ENCODE measurements at regions not wholly inside any gene's neighbourhood (a gene's known extent, or its start where the extent isn't known, plus 50 kb on each side); places are given as distances from the start of the nearest gene placed in this dataset.

DNA sequence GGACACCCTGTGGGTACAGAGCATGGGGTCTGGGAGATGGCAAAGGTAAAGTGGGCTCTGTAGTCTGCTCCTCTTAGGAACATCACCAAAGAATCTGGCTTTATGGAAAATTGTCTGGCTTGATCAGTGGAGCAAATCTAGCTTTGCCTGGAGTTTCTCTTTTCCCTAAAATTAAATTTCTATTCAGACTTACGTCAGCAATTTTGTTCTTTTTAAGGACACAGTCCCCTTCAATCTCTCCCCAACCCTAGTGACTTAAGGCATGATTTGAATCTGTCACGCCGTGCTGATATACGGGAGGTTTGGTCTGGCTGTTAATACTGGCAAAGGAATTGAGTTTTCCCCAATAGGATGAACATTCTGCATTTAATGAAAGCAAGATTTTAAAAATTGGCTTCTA is 72.3 kb upstream of the ERCC6L2 start:
- TF ChIP-seq, protein P1, sequence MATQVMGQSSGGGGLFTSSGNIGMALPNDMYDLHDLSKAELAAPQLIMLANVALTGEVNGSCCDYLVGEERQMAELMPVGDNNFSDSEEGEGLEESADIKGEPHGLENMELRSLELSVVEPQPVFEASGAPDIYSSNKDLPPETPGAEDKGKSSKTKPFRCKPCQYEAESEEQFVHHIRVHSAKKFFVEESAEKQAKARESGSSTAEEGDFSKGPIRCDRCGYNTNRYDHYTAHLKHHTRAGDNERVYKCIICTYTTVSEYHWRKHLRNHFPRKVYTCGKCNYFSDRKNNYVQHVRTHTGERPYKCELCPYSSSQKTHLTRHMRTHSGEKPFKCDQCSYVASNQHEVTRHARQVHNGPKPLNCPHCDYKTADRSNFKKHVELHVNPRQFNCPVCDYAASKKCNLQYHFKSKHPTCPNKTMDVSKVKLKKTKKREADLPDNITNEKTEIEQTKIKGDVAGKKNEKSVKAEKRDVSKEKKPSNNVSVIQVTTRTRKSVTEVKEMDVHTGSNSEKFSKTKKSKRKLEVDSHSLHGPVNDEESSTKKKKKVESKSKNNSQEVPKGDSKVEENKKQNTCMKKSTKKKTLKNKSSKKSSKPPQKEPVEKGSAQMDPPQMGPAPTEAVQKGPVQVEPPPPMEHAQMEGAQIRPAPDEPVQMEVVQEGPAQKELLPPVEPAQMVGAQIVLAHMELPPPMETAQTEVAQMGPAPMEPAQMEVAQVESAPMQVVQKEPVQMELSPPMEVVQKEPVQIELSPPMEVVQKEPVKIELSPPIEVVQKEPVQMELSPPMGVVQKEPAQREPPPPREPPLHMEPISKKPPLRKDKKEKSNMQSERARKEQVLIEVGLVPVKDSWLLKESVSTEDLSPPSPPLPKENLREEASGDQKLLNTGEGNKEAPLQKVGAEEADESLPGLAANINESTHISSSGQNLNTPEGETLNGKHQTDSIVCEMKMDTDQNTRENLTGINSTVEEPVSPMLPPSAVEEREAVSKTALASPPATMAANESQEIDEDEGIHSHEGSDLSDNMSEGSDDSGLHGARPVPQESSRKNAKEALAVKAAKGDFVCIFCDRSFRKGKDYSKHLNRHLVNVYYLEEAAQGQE (IDR thresholded peaks at IDR 0.05; ENCODE audit: insufficient read depth in 1 of 2, low read depth in 2 of 2, low read length in 2 of 2) = no peak
- no peak for TF ChIP-seq POLR2AphosphoS5 (IDR thresholded peaks at IDR 0.05; ENCODE audit: low read depth, low read length)
- no peak for TF ChIP-seq TAF1 (IDR thresholded peaks at IDR 0.05; ENCODE audit: borderline replicate concordance, insufficient read depth, low read length)
- no peak for TF ChIP-seq SIN3A (IDR thresholded peaks at IDR 0.05; ENCODE audit: borderline replicate concordance, insufficient read depth, low read length)

Data from PFSK-1 (cell line).